RWPE2 (cell line): ENCODE measurements at regions not wholly inside any gene's neighbourhood (a gene's known extent, or its start where the extent isn't known, plus 50 kb on each side); places are given as distances from the start of the nearest gene placed in this dataset.

Experiments
- ATAC-seq: fragments of 200-7000 bp; cut with Tn5 transposase; 3 replicates; pipeline ENCODE4 v1.9.1; 2021; ENCODE audit warnings: low read depth
- DNase-seq: peaks from one replicate; pipeline ENCODE4 v3.0.0-alpha.2; 2020; ENCODE audit warnings: low spot score
- H3K27ac ChIP-seq: fragments of 450-650 bp; 2 replicates; pipeline ENCODE4 v1.5.1; 2017; ENCODE audit warnings: mild to moderate bottlenecking; ENCODE audit not compliant: poor library complexity, severe bottlenecking
- H3K27me3 ChIP-seq: fragments of 250-450 bp; sonication (Bioruptor Pico); 2 replicates; pipeline ENCODE4 v1.5.1; 2021; ENCODE audit warnings: mild to moderate bottlenecking, moderate library complexity; ENCODE audit not compliant: insufficient read depth, poor library complexity, severe bottlenecking
- H3K36me3 ChIP-seq: fragments of 250-450 bp; sonication (Bioruptor Pico); 2 replicates; pipeline ENCODE4 v1.5.1; 2020; ENCODE audit warnings: low read depth, mild to moderate bottlenecking, moderate library complexity
- H3K4me1 ChIP-seq: fragments of 250-450 bp; sonication (Bioruptor Pico); 2 replicates; pipeline ENCODE4 v1.5.1; 2021; ENCODE audit warnings: mild to moderate bottlenecking, moderate library complexity; ENCODE audit not compliant: insufficient read depth, poor library complexity, severe bottlenecking
- H3K4me3 ChIP-seq: fragments of 250-450 bp; sonication (Bioruptor Pico); 2 replicates; pipeline ENCODE4 v1.5.1; 2021; ENCODE audit warnings: mild to moderate bottlenecking, moderate library complexity; ENCODE audit not compliant: severe bottlenecking
- H3K9me3 ChIP-seq: fragments of 250-450 bp; sonication (Bioruptor Pico); 2 replicates; pipeline ENCODE4 v1.5.1; 2021; ENCODE audit warnings: mild to moderate bottlenecking, moderate library complexity; ENCODE audit not compliant: severe bottlenecking
- CTCF ChIP-seq: fragments of 450-650 bp; IDR thresholded peaks from one replicate; pipeline ENCODE4 v1.5.1; 2017; ENCODE audit warnings: mild to moderate bottlenecking, moderate library complexity; ENCODE audit not compliant: poor library complexity, severe bottlenecking

- no peak for DNase-seq
Measured at GRCh38 chr10:52517012-52517411, 202.9 kb downstream of the DKK1 start.

GRCh38 chr10:52523696-52524095 is 209.6 kb downstream of the DKK1 start:
- Histone ChIP-seq H3K27ac (no peak overlapping the region), H3K27me3 (no peaks in the 10 kb centered on the region), H3K9me3 (no peaks in the 10 kb centered on the region), H3K4me3 (no peak overlapping the region), H3K4me1 (peaks cover 16% of the 10 kb centered on the region), H3K36me3 (no peaks in the 10 kb centered on the region)
- TF ChIP-seq CTCF: no peak
- ATAC-seq (no peak), DNase-seq (no peak)

More at GRCh38 chr10:52517012-52517411, 202.9 kb downstream of the DKK1 start:
- ATAC-seq: no peak
- no peak overlapping the region for H3K27ac ChIP-seq
- H3K36me3 ChIP-seq: no peaks in the 10 kb centered on the region
- H3K9me3 ChIP-seq: no peaks in the 10 kb centered on the region
- H3K4me3 ChIP-seq: no peak overlapping the region
- H3K27me3 ChIP-seq: no peaks in the 10 kb centered on the region
- peaks cover 7% of the 10 kb centered on the region for H3K4me1 ChIP-seq
- TF ChIP-seq CTCF: no peak

- no peak for TF ChIP-seq CTCF
- peak overlapping the region; percentile 69 for H3K27ac ChIP-seq
- peaks cover 16% of the 10 kb centered on the region for H3K4me1 ChIP-seq
- no peaks in the 10 kb centered on the region for H3K27me3 ChIP-seq
- DNase-seq (no peak), ATAC-seq (peak; percentile 92)
- H3K9me3 ChIP-seq: no peaks in the 10 kb centered on the region
- no peak overlapping the region for H3K4me3 ChIP-seq
- H3K36me3 ChIP-seq: no peaks in the 10 kb centered on the region
Measured at GRCh38 chr10:52525761-52526160, 211.7 kb downstream of the DKK1 start.

DNA sequence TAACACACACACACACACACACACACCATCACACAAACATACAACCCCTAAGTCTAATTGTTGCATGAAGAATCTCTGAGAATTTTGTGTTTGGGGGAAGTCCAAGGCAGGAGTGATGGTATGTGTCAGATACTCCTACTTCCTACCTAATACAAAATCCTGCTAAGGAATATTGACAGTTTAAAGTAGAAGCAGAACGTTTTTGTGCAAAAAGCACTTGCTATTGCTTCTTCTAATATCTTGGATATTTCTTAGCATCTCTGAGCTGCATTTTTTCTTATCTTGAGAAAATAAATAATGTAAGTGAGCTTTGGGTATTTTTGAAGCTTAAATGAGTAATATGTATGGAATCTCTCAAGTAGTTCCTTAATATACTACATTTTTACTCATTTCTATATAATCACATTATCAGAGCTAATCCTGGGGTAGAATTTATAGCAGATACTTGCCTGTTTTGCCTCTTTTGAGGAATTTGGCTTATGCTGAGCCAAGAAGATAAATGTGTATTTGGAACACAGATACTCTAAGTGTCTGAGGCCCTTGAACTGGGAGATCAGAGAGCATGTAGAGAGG is 212.3 kb downstream of the DKK1 start:
- ATAC-seq (peak; percentile 57; the same call in 2 of the 3 replicates), DNase-seq (no peak)
- Histone ChIP-seq H3K9me3 (no peaks in the 10 kb centered on the region), H3K27ac (peak overlapping the region; percentile 69), H3K27me3 (no peaks in the 10 kb centered on the region), H3K4me1 (peaks cover 16% of the 10 kb centered on the region), H3K36me3 (no peaks in the 10 kb centered on the region), H3K4me3 (no peak overlapping the region)
- TF ChIP-seq CTCF: no peak

DNA sequence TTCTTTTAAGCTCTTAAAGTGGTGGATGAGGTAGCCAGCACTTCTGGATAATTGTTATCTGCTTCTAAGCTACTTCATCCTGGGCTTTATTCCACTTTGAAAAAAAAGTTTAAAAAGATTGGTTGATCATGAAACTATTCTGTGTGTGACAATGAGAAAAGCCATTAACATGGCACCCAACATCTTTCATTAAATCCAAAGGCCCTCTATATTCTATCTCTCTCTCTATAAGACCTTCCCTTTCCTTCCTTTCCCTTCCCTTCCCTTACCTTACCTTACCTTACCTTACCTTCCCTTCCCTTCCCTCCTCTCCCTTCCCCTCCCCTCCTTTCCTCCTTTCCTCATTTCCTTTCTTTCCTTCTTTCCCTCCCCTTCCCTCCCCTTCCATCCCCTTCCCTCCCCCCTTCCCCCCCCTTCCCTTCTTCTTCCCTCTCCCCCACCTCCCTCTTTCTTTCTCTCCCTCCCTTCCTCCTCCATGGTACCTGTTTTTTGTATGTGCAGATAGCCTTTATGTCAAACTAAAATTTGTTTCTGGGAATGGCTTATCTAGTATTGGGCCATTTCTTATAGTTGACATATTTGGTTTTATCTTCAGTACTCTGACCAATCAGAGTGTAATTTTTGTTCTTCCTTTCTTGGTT is 218.7 kb downstream of the DKK1 start:
- Histone ChIP-seq H3K27ac (no peak overlapping the region), H3K9me3 (no peaks in the 10 kb centered on the region), H3K27me3 (no peaks in the 10 kb centered on the region), H3K4me1 (no peaks in the 10 kb centered on the region), H3K36me3 (no peaks in the 10 kb centered on the region), H3K4me3 (no peak overlapping the region)
- ATAC-seq (no peak), DNase-seq (no peak)
- TF ChIP-seq CTCF: no peak
